HL-60 (cell line): ENCODE measurements at regions not wholly inside any gene's neighbourhood (a gene's known extent, or its start where the extent isn't known, plus 50 kb on each side); places are given as distances from the start of the nearest gene placed in this dataset.

Experiments used
- CTCF ChIP-seq: IDR thresholded peaks from one replicate; pipeline ENCODE4 v1.5.1; 2011; ENCODE audit warnings: low read length, control low read depth, inconsistent platforms; ENCODE audit not compliant: insufficient read depth
- POLR2AphosphoS5 ChIP-seq: IDR thresholded peaks from 2 replicates; pipeline ENCODE4 v1.6.1; 2012; ENCODE audit warnings: low read depth
- REST ChIP-seq: IDR thresholded peaks from 2 replicates; pipeline ENCODE4 v1.6.1; 2012; ENCODE audit warnings: low read depth; ENCODE audit not compliant: insufficient replicate concordance
- SPI1 ChIP-seq: IDR thresholded peaks from 2 replicates; pipeline ENCODE4 v1.6.1; 2012; ENCODE audit warnings: low read depth, mild to moderate bottlenecking, borderline replicate concordance

DNA sequence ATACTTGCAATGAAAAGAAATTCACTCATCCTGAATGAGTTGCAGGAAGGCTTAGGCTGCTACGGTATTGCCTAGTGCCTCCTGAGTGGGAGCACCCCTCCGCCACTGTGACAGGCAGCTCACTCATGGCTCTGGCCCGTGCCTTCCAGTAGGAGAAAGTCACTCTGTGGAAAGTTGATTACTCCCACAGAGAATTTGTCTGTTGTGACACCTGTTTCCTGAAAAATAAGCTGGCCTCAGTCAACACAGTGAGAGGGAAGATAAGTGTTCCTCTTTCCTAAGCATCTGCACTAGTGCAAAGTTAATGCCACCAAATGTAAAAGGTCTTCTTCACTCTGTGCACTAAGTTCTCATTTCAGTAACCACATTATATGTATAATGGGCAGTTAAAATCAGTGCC lies 158.8 kb upstream of the INHBA start:
- TF ChIP-seq CTCF (no peak), REST (no peak), POLR2AphosphoS5 (peak; percentile 78), SPI1 (peak; percentile 90)
